Endothelial cell of umbilical vein (primary cell): ENCODE measurements at regions not wholly inside any gene's neighbourhood (a gene's known extent, or its start where the extent isn't known, plus 50 kb on each side); places are given as distances from the start of the nearest gene placed in this dataset.

ENCODE experiments used
- BruUV-seq: library from RNA; stranded (reverse); fragments of 400-500 nt; replicated peaks from 2 replicates; lab custom pipeline; 2021; lab: Mats Ljungman, UMichigan
- CTCF ChIA-PET: fragments of 300-600, 350-600 bp; sonication (Branson Sonifier 250); formaldehyde crosslinking; loops from one replicate; lab custom pipeline; 2021; ENCODE audit warnings: antibody characterized with exemption, inconsistent platforms; lab: Charles Lee
- POLR2A ChIA-PET: fragments of 300-600, 350-600 bp; sonication (Branson Sonifier 250); formaldehyde crosslinking; loops from one replicate; lab custom pipeline; 2021; ENCODE audit warnings: antibody characterized with exemption, inconsistent platforms; lab: Charles Lee
- DNase-seq: peaks from one replicate; pipeline ENCODE4 v3.0.0-alpha.2; 2011; ENCODE audit warnings: low read depth, low spot score
- FAIRE-seq: peaks from 2 replicates; lab custom pipeline; 2011; peaks lifted over from hg19 to GRCh38; lab: Jason Lieb, UNC
- H2AFZ ChIP-seq: 2 replicates; pipeline ENCODE4 v1.6.0; 2012; ENCODE audit warnings: low read depth, low read length, control low read depth, inconsistent platforms
- H3K27ac ChIP-seq: 2 replicates; pipeline ENCODE4 v1.5.1; 2011; ENCODE audit warnings: low read depth, mild to moderate bottlenecking, control low read depth, low read length, moderate library complexity; ENCODE audit not compliant: insufficient read depth
- H3K27me3 ChIP-seq, 2 experiments: 2 replicates each; pipeline versions ENCODE4 v1.6.0 to v1.6.1; 2011; ENCODE audit warnings: low read length in 2 of 2, mixed read lengths in 1 of 2; ENCODE audit not compliant: control insufficient read depth in 2 of 2, insufficient read depth in 2 of 2
- H3K36me3 ChIP-seq, 2 experiments: 2 replicates in 1 of 2; 3 replicates in 1 of 2; pipeline ENCODE4 v1.5.1; 2011; ENCODE audit warnings: low read length in 2 of 2, mild to moderate bottlenecking in 1 of 2, moderate library complexity in 1 of 2; ENCODE audit not compliant: control insufficient read depth in 2 of 2, insufficient read depth in 2 of 2; ENCODE audit errors: extremely low read depth in 1 of 2
- H3K4me1 ChIP-seq: 3 replicates; pipeline ENCODE4 v1.5.1; 2011; ENCODE audit warnings: mild to moderate bottlenecking, low read length; ENCODE audit not compliant: control insufficient read depth, insufficient read depth; ENCODE audit errors: extremely low read depth
- H3K4me2 ChIP-seq: 2 replicates; pipeline ENCODE4 v1.6.1; 2011; ENCODE audit warnings: low read length, control low read depth, mixed read lengths; ENCODE audit not compliant: insufficient read depth
- H3K4me3 ChIP-seq, 3 experiments: fragments of 200-600 bp in 1 of 3; sonication (generic), shearing (Covaris generic) in 1 of 3; replicated peaks in 1 of 3; 2 replicates each; pipeline ENCODE4 v1.5.1; 2011 to 2016; ENCODE audit warnings: control low read depth in 3 of 3, low read length in 3 of 3, mild to moderate bottlenecking in 2 of 3, inconsistent platforms in 1 of 3, low read depth in 1 of 3, moderate library complexity in 1 of 3; ENCODE audit not compliant: insufficient read depth in 1 of 3
- H3K79me2 ChIP-seq: 2 replicates; pipeline ENCODE4 v1.6.0; 2012; ENCODE audit warnings: low read length, inconsistent platforms; ENCODE audit not compliant: control insufficient read depth, insufficient read depth
- H3K9ac ChIP-seq: replicated peaks from 2 replicates; pipeline ENCODE3; 2011; ENCODE audit warnings: low read length, control low read depth; ENCODE audit not compliant: insufficient read depth; ENCODE audit errors: extremely low read depth
- H3K9me1 ChIP-seq: replicated peaks from 3 replicates; pipeline ENCODE4 v1.6.0; 2011; ENCODE audit warnings: mild to moderate bottlenecking, low read length; ENCODE audit not compliant: control insufficient read depth, insufficient read depth; ENCODE audit errors: extremely low read depth
- H3K9me3 ChIP-seq: replicated peaks from 2 replicates; pipeline ENCODE4 v1.5.1; 2012; ENCODE audit warnings: low read length, inconsistent platforms; ENCODE audit not compliant: control insufficient read depth, insufficient read depth
- H4K20me1 ChIP-seq: replicated peaks from 2 replicates; pipeline ENCODE3; 2011; ENCODE audit warnings: mild to moderate bottlenecking, low read length; ENCODE audit not compliant: control insufficient read depth, insufficient read depth; ENCODE audit errors: extremely low read depth
- JUN ChIP-seq: IDR thresholded peaks from 2 replicates; pipeline ENCODE4 v1.6.1; 2011; ENCODE audit warnings: borderline replicate concordance, low read depth; ENCODE audit not compliant: insufficient read length, insufficient read depth
- MYC ChIP-seq: IDR thresholded peaks from one replicate; pipeline ENCODE4 v1.6.1; 2011; ENCODE audit warnings: mild to moderate bottlenecking, low read depth, low read length
- POLR2A ChIP-seq: IDR thresholded peaks from 2 replicates; pipeline ENCODE4 v1.6.1; 2012; ENCODE audit warnings: low read depth, mild to moderate bottlenecking, control low read depth, low read length
- dilution Hi-C: fragments of 300-500 bp; cut with MboI; formaldehyde crosslinking; loops from one replicate; pipeline ENCODE4 v1.15.0; 2019; ENCODE audit warnings: low sequenced_read_pairs; ENCODE audit not compliant: extremely low pct_ligation_motif_present
- intact Hi-C: fragments of 100-400 bp; cut with micrococcal nuclease; formaldehyde crosslinking; loops from one replicate; pipeline ENCODE4 v1.10.0; 2022
- TF ChIP-seq, protein P1 (sequence below): IDR thresholded peaks from 2 replicates; pipeline ENCODE4 v1.6.1; 2011; ENCODE audit not compliant: insufficient read depth, insufficient read length

DNA sequence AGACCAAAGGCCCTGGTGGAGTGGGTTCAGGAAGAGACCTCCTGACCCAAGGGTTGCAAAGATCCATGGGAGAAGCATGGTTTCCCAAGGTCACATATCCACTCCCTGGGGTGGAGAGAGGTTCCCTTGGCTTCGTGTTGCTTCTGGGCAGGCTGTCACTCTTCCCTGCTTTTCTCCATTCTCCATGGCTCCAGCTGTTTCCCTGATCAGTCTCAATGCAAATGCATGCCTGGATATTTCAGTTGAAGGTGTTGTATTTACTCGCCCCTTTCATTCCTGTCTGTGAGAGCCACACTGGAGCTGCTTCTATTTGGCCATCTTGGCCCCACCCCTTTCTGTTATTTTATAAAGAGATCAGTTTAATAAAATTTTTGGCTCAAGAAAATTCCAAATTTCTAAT lies 95.0 kb upstream of the PLSCR4 start:
- no peak overlapping the region for H2AFZ ChIP-seq
- CTCF ChIA-PET = interaction anchor here (1.1 kb wide), 1 partner anchor 19 kb away, joined by 3 read pairs; no protein-coding TSS in a partner anchor
- dilution Hi-C loops = no loop called here

DNA sequence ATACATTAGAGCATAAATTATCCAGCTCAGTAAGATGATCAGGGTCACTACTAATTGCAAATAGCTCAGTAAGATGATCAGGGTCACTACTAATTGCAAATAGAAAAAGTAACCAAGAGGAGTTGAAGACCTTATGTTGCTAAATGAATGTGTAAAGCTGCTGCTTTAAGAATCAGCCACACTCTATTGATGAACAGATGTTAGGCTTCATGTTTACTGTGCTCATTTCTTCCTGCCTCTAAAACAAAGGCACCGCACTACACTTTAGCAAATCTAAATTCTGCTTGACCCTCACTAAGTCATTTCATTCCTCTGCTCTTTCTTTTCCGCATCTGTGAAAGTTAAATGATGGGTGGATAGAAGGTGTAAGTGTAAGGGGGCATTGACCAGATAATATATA lies 92.6 kb upstream of the PLSCR4 start:
- H3K36me3 ChIP-seq = no peaks in the 10 kb centered on the region
- no peaks in the 10 kb centered on the region for H3K27me3 ChIP-seq
- no peak overlapping the region for H3K27ac ChIP-seq
- H3K9me3 ChIP-seq = no peaks in the 10 kb centered on the region
- H4K20me1 ChIP-seq = no peaks in the 10 kb centered on the region
- BruUV-seq = no TSS peak
- no peaks in the 10 kb centered on the region for H3K4me1 ChIP-seq
- DNase-seq (no peak), FAIRE-seq (no peak)
- H3K9me1 ChIP-seq = no peaks in the 10 kb centered on the region
- H3K4me2 ChIP-seq = no peak overlapping the region
- TF ChIP-seq, protein P1, sequence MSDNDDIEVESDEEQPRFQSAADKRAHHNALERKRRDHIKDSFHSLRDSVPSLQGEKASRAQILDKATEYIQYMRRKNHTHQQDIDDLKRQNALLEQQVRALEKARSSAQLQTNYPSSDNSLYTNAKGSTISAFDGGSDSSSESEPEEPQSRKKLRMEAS = no peak
- TF ChIP-seq MYC (no peak), POLR2A (no peak)
- H3K79me2 ChIP-seq = no peaks in the 10 kb centered on the region
- no peak overlapping the region for H3K4me3 ChIP-seq
- CTCF ChIA-PET = interaction anchor here (2.3 kb wide), 1 partner anchor 234 kb away, joined by 9 read pairs; no protein-coding TSS in a partner anchor
- dilution Hi-C loops = no loop called here
- no peak overlapping the region for H2AFZ ChIP-seq
- intact Hi-C loops = no loop called here
- POLR2A ChIA-PET = no interaction called here
- no peak overlapping the region for H3K9ac ChIP-seq

More for the DNA sequence above, 95.0 kb upstream of the PLSCR4 start:
- H3K27ac ChIP-seq = no peak overlapping the region
- no peaks in the 10 kb centered on the region for H3K9me1 ChIP-seq
- H3K79me2 ChIP-seq = no peaks in the 10 kb centered on the region
- TF ChIP-seq JUN = no peak
- H3K27me3 ChIP-seq = no peaks in the 10 kb centered on the region
- no peaks in the 10 kb centered on the region for H3K36me3 ChIP-seq
- intact Hi-C loops = no loop called here
- POLR2A ChIA-PET = no interaction called here
- no peaks in the 10 kb centered on the region for H3K4me1 ChIP-seq
- no peak overlapping the region for H3K4me2 ChIP-seq
- H3K9me3 ChIP-seq = no peaks in the 10 kb centered on the region
- no peak overlapping the region for H3K9ac ChIP-seq
- FAIRE-seq = no peak
- H4K20me1 ChIP-seq = no peaks in the 10 kb centered on the region
- no peak for DNase-seq
- BruUV-seq = no TSS peak
- H3K4me3 ChIP-seq = no peak overlapping the region
